Mesenchymal stem cell (in vitro differentiated cells and primary cell): ENCODE measurements at regions not wholly inside any gene's neighbourhood (a gene's known extent, or its start where the extent isn't known, plus 50 kb on each side); places are given as distances from the start of the nearest gene placed in this dataset.

Experiments
- DNase-seq: peaks from one replicate; pipeline ENCODE4 v3.0.0-alpha.2; 2013
- H2AFZ ChIP-seq: one replicate; pipeline ENCODE4 v1.6.1; 2013; ENCODE audit warnings: low read depth, mild to moderate bottlenecking, control low read depth, inconsistent platforms, low read length, moderate library complexity
- H2AK5ac ChIP-seq: 2 replicates; pipeline ENCODE4 v1.6.1; 2013; ENCODE audit warnings: low read length, moderate library complexity, mild to moderate bottlenecking, inconsistent platforms; ENCODE audit not compliant: severe bottlenecking
- H2BK120ac ChIP-seq: one replicate; pipeline ENCODE4 v1.6.1; 2013; ENCODE audit warnings: low read depth, mild to moderate bottlenecking, inconsistent platforms, low read length, moderate library complexity
- H2BK12ac ChIP-seq, 2 experiments: one replicate each; pipeline ENCODE4 v1.6.1; 2013; ENCODE audit warnings: inconsistent platforms in 2 of 2, low read length in 2 of 2, mild to moderate bottlenecking in 2 of 2, moderate library complexity in 2 of 2, control low read depth in 1 of 2
- H2BK15ac ChIP-seq: one replicate; pipeline ENCODE4 v1.6.1; 2013; ENCODE audit warnings: mild to moderate bottlenecking, low read depth, inconsistent platforms; ENCODE audit not compliant: poor library complexity, severe bottlenecking
- H2BK5ac ChIP-seq: 2 replicates; pipeline ENCODE4 v1.6.1; 2013; ENCODE audit warnings: low read depth, mild to moderate bottlenecking, low read length, control low read depth, inconsistent platforms; ENCODE audit not compliant: poor library complexity, severe bottlenecking
- H3K14ac ChIP-seq, 2 experiments: one replicate each; pipeline ENCODE4 v1.6.1; 2013; ENCODE audit warnings: inconsistent platforms in 2 of 2, low read length in 2 of 2, control low read depth in 1 of 2, mild to moderate bottlenecking in 1 of 2, moderate library complexity in 1 of 2
- H3K18ac ChIP-seq, 2 experiments: one replicate each; pipeline ENCODE4 v1.6.1; 2013; ENCODE audit warnings: inconsistent platforms in 2 of 2, low read length in 2 of 2, control low read depth in 1 of 2, low read depth in 1 of 2, mild to moderate bottlenecking in 1 of 2
- H3K23ac ChIP-seq, 2 experiments: one replicate each; pipeline ENCODE4 v1.6.1; 2013; ENCODE audit warnings: inconsistent platforms in 2 of 2, low read length in 2 of 2, mild to moderate bottlenecking in 2 of 2, moderate library complexity in 2 of 2, control low read depth in 1 of 2
- H3K27ac ChIP-seq: 2 replicates; pipeline ENCODE4 v1.5.1; 2013; ENCODE audit warnings: mild to moderate bottlenecking, moderate library complexity, low read length, control low read depth, inconsistent platforms; ENCODE audit not compliant: poor library complexity, severe bottlenecking
- H3K27me3 ChIP-seq, 2 experiments: 2 replicates each; pipeline versions ENCODE4 v1.6.1 to v1.7.0; 2013; ENCODE audit warnings: low read length in 2 of 2, mild to moderate bottlenecking in 2 of 2, moderate library complexity in 2 of 2, control low read depth in 1 of 2, inconsistent platforms in 1 of 2; ENCODE audit not compliant: control insufficient read depth in 1 of 2, insufficient read depth in 1 of 2
- H3K36me3 ChIP-seq, 2 experiments: 2 replicates each; pipeline versions ENCODE4 v1.6.1 to v1.7.0; 2013; ENCODE audit warnings: low read length in 2 of 2, control low read depth in 1 of 2, inconsistent platforms in 1 of 2, low read depth in 1 of 2, mild to moderate bottlenecking in 1 of 2; ENCODE audit not compliant: insufficient read depth in 2 of 2, control insufficient read depth in 1 of 2
- H3K4ac ChIP-seq, 2 experiments: one replicate each; pipeline ENCODE4 v1.6.1; 2013; ENCODE audit warnings: inconsistent platforms in 2 of 2, low read length in 2 of 2, mild to moderate bottlenecking in 2 of 2, moderate library complexity in 2 of 2, control low read depth in 1 of 2, low read depth in 1 of 2
- H3K4me1 ChIP-seq: 2 replicates; pipeline ENCODE4 v1.6.1; 2013; ENCODE audit warnings: low read depth, low read length, control low read depth; ENCODE audit not compliant: control insufficient read depth, insufficient read depth
- H3K4me2 ChIP-seq: 2 replicates; pipeline ENCODE4 v1.6.1; 2013; ENCODE audit warnings: low read length, mild to moderate bottlenecking, inconsistent platforms; ENCODE audit not compliant: poor library complexity, severe bottlenecking
- H3K4me3 ChIP-seq, 2 experiments: 2 replicates each; pipeline versions ENCODE4 v1.5.1 to v1.7.0; 2013; ENCODE audit warnings: low read length in 2 of 2, mild to moderate bottlenecking in 2 of 2, control low read depth in 1 of 2, low read depth in 1 of 2; ENCODE audit not compliant: insufficient read depth in 1 of 2
- H3K79me1 ChIP-seq: replicated peaks from 2 replicates; pipeline ENCODE4 v1.6.1; 2013; ENCODE audit warnings: mild to moderate bottlenecking, control low read depth, low read length, inconsistent platforms; ENCODE audit not compliant: poor library complexity, severe bottlenecking
- H3K9ac ChIP-seq: 2 replicates; pipeline ENCODE4 v1.7.0; 2013; ENCODE audit warnings: mild to moderate bottlenecking, low read length, moderate library complexity
- H3K9me3 ChIP-seq: 2 replicates; pipeline ENCODE4 v1.7.0; 2013; ENCODE audit warnings: mild to moderate bottlenecking, low read length; ENCODE audit not compliant: control insufficient read depth
- H4K8ac ChIP-seq: one replicate; pipeline ENCODE4 v1.6.1; 2013; ENCODE audit warnings: inconsistent platforms, mild to moderate bottlenecking, low read length, moderate library complexity
- H4K91ac ChIP-seq: one replicate; pipeline ENCODE4 v1.6.1; 2013; ENCODE audit warnings: mild to moderate bottlenecking, low read length, inconsistent platforms
- WGBS: methylation state at CpG from one replicate; pipeline ENCODE4 v1.1.7; 2013; ENCODE audit warnings: mixed read lengths; 5-methylcytosine and 5-hydroxymethylcytosine counted together

DNA sequence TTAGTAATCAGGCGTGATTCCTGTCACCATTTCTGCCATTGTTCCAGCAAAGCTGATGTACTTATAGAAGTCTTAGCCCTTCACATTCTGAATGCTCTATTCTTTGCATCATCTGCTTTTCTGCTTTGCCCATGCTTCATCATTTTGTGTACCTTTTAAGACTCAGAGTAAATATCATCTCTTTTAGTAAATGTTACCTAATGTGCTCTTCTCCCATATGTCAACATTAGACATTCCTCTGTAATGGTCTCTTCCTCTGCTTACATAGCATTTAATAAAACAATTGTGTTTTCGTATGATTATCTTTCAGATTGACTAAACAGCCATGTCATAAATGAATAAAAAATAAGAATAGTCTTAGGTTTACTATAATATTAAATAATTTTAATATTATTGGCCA lies 719.6 kb upstream of the GRM3 start:
- H3K4me3 ChIP-seq: no peak overlapping the region
- WGBS: 96% methylated on average over 1 of the region's 2 CpGs
- no peaks in the 10 kb centered on the region for H3K27me3 ChIP-seq
- no peak for DNase-seq
- H3K9me3 ChIP-seq: no peaks in the 10 kb centered on the region
- H2AK5ac ChIP-seq: no peak overlapping the region
- H2BK15ac ChIP-seq: no peak overlapping the region
- H2BK120ac ChIP-seq: no peak overlapping the region
- no peak overlapping the region for H3K4ac ChIP-seq
- H4K91ac ChIP-seq: no peak overlapping the region
- H3K23ac ChIP-seq: no peak overlapping the region
- H2AFZ ChIP-seq: no peak overlapping the region
- no peak overlapping the region for H2BK5ac ChIP-seq
- H3K27ac ChIP-seq: no peak overlapping the region
- no peak overlapping the region for H2BK12ac ChIP-seq
- H3K9ac ChIP-seq: no peak overlapping the region
- H4K8ac ChIP-seq: no peak overlapping the region
- no peaks in the 10 kb centered on the region for H3K36me3 ChIP-seq
- H3K18ac ChIP-seq: no peak overlapping the region
- no peak overlapping the region for H3K14ac ChIP-seq
- H3K4me2 ChIP-seq: no peak overlapping the region
- H3K79me1 ChIP-seq: no peaks in the 10 kb centered on the region
- no peaks in the 10 kb centered on the region for H3K4me1 ChIP-seq

- Histone ChIP-seq H3K14ac (no peak overlapping the region), H2AK5ac (no peak overlapping the region), H4K91ac (no peak overlapping the region), H3K23ac (no peak overlapping the region), H3K79me1 (no peaks in the 10 kb centered on the region), H2BK12ac (no peak overlapping the region), H3K18ac (no peak overlapping the region), H3K4me1 (no peaks in the 10 kb centered on the region), H2BK15ac (no peak overlapping the region), H2BK5ac (no peak overlapping the region), H3K9ac (no peak overlapping the region), H3K9me3 (no peaks in the 10 kb centered on the region), H3K27me3 (no peaks in the 10 kb centered on the region), H3K36me3 (no peaks in the 10 kb centered on the region), H2BK120ac (no peak overlapping the region), H3K4ac (no peak overlapping the region), H3K4me3 (no peak overlapping the region), H4K8ac (no peak overlapping the region), H3K27ac (no peak overlapping the region), H2AFZ (no peak overlapping the region), H3K4me2 (no peak overlapping the region)
- DNase-seq: no peak
Observed at GRCh38 chr7:85916016-85916415, 727.7 kb upstream of the GRM3 start.

DNA sequence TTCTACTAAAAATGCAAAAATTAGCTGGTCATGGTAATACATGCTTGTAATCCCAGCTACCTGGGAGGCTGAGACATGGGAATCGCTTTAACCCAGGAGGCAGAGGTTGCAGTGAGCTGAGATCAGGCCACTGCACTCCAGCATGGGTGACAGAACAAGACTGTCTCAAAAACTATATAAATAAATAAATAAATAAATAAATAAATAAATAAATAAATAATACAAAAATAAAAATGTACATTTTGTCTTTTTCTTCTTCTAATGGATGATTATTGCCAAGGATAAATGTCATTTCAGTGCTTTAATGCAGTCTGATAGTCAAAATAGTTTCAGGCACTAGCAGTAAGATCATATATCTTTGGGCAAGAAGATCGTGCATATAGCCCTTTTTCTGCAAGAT lies 727.6 kb upstream of the SEMA3D start:
- H3K79me1 ChIP-seq: no peaks in the 10 kb centered on the region
- H3K9me3 ChIP-seq: no peaks in the 10 kb centered on the region
- no peak overlapping the region for H3K4me3 ChIP-seq
- H4K91ac ChIP-seq: no peak overlapping the region
- H2AFZ ChIP-seq: no peak overlapping the region
- H2BK12ac ChIP-seq: no peak overlapping the region
- no peak overlapping the region for H3K14ac ChIP-seq
- no peak overlapping the region for H3K27ac ChIP-seq
- no peak overlapping the region for H3K4me2 ChIP-seq
- DNase-seq: no peak
- no peak overlapping the region for H3K9ac ChIP-seq
- H4K8ac ChIP-seq: no peak overlapping the region
- H3K4me1 ChIP-seq: no peaks in the 10 kb centered on the region
- no peak overlapping the region for H3K23ac ChIP-seq
- no peaks in the 10 kb centered on the region for H3K36me3 ChIP-seq
- H2AK5ac ChIP-seq: no peak overlapping the region
- H3K27me3 ChIP-seq: no peaks in the 10 kb centered on the region
- no peak overlapping the region for H2BK5ac ChIP-seq
- H2BK15ac ChIP-seq: no peak overlapping the region
- WGBS: 100% methylated on average over 1 of the region's 2 CpGs
- no peak overlapping the region for H3K18ac ChIP-seq
- H2BK120ac ChIP-seq: no peak overlapping the region
- H3K4ac ChIP-seq: no peak overlapping the region

DNA sequence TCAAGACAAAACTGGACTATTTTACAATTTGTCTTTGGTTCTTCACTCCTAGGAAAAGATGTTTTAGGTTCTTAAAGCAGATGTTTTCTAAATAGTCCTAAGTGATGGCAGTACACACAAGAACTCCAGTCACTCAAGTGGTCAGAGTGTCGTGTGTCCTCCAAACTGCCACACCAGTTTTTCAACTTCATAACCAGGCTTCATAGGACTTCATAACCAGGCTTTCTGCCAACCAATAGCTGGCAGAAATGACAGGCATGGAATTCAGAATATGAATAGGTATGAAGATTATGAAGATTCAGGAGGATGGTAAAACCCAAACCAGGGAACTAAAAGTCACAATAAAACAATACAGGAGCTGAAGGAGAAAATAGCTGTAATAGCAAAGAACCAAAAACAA lies 721.2 kb upstream of the SEMA3D start:
- Histone ChIP-seq H3K23ac (no peak overlapping the region), H3K4me2 (no peak overlapping the region), H2BK120ac (no peak overlapping the region), H3K9ac (no peak overlapping the region), H3K9me3 (no peaks in the 10 kb centered on the region), H3K14ac (no peak overlapping the region), H3K4me3 (no peak overlapping the region), H2BK5ac (no peak overlapping the region), H3K4me1 (no peaks in the 10 kb centered on the region), H3K79me1 (no peaks in the 10 kb centered on the region), H3K36me3 (no peaks in the 10 kb centered on the region), H2BK15ac (no peak overlapping the region), H2AK5ac (no peak overlapping the region), H2AFZ (no peak overlapping the region), H3K18ac (no peak overlapping the region), H3K27me3 (no peaks in the 10 kb centered on the region), H3K4ac (no peak overlapping the region), H3K27ac (no peak overlapping the region), H4K91ac (no peak overlapping the region), H2BK12ac (no peak overlapping the region), H4K8ac (no peak overlapping the region)
- WGBS: 100% methylated on average over 1 of the region's 1 CpG
- DNase-seq: no peak
